Sigmoid colon (tissue), 6 donors: ENCODE measurements at regions not wholly inside any gene's neighbourhood (a gene's known extent, or its start where the extent isn't known, plus 50 kb on each side); places are given as distances from the start of the nearest gene placed in this dataset.

Experiments used
- DNase-seq: peaks from one replicate; pipeline ENCODE4 v3.0.0-alpha.2; 2019
- H3K27ac ChIP-seq, 4 donors: fragments of 200-600 bp; sonication (generic); one replicate each; pipeline ENCODE4 v1.5.1; 2016 to 2019; ENCODE audit warnings: mild to moderate bottlenecking in 1 of 4
- H3K27me3 ChIP-seq, 3 donors: fragments of 200-600 bp; sonication (generic); one replicate each; pipeline ENCODE4 v1.5.1; 2019; ENCODE audit warnings: mild to moderate bottlenecking in 1 of 3
- H3K36me3 ChIP-seq, 4 donors: fragments of 200-600 bp; sonication (generic); one replicate each; pipeline ENCODE4 v1.5.1; 2016 to 2019
- H3K4me1 ChIP-seq, 4 donors: fragments of 200-600 bp; sonication (generic); one replicate each; pipeline ENCODE4 v1.5.1; 2017 to 2019
- H3K4me3 ChIP-seq, 4 donors: fragments of 200-600 bp; sonication (generic); one replicate each; pipeline ENCODE4 v1.5.1; 2017 to 2019; ENCODE audit warnings: mild to moderate bottlenecking in 2 of 4, moderate library complexity in 1 of 4
- H3K9me3 ChIP-seq, 4 donors: fragments of 200-600 bp in 3 of 4; sonication (generic) in 3 of 4; one replicate each; pipeline versions ENCODE4 v1.5.1 to v1.6.1; 2013 to 2019
- EP300 ChIP-seq, 4 donors: sonication (generic); formaldehyde crosslinking; IDR thresholded peaks; one replicate each; pipeline ENCODE4 v1.6.1; 2017; ENCODE audit warnings: antibody characterized with exemption in 4 of 4
- POLR2A ChIP-seq, 2 donors: fragments of 450-650 bp; IDR thresholded peaks; one replicate each; pipeline ENCODE4 v1.6.1; 2016; ENCODE audit warnings: antibody characterized with exemption in 2 of 2, mild to moderate bottlenecking in 2 of 2, moderate library complexity in 2 of 2
- POLR2AphosphoS5 ChIP-seq, 4 donors: sonication (generic); formaldehyde crosslinking; IDR thresholded peaks; one replicate each; pipeline ENCODE4 v1.6.1; 2017; ENCODE audit warnings: antibody characterized with exemption in 4 of 4
- WGBS, 2 donors: extraction: QIAGEN DNeasy Blood & Tissue Kit; methylation state at CpG; one replicate each; pipeline ENCODE4 v1.1.7; 2013; 5-methylcytosine and 5-hydroxymethylcytosine counted together
- intact Hi-C: fragments of 100-400 bp; cut with DNase I; formaldehyde crosslinking; loops from one replicate; pipeline ENCODE4 v1.15.1; 2023
- TF ChIP-seq, protein P1 (sequence below), 4 experiments: fragments of 450-650 bp in 3 of 4; fragments of 200-600 bp in 1 of 4; IDR thresholded peaks; one replicate each; pipeline ENCODE4 v1.5.1; 2016 to 2019; ENCODE audit warnings: antibody characterized with exemption in 4 of 4, mild to moderate bottlenecking in 3 of 4, moderate library complexity in 2 of 4
- donor health status: healthy with polysubstance abuse.
- donor health status: healthy.

- intact Hi-C loops, result no loop called here
- 96 to 97% methylated on average over 7 of the region's 7 CpGs for WGBS, 2 donors
- no peak overlapping the region for H3K27ac ChIP-seq
- no peak for TF ChIP-seq POLR2AphosphoS5 (IDR thresholded peaks at IDR 0.05)
- TF ChIP-seq POLR2A (IDR thresholded peaks at IDR 0.05), result no peak
- TF ChIP-seq, protein P1, sequence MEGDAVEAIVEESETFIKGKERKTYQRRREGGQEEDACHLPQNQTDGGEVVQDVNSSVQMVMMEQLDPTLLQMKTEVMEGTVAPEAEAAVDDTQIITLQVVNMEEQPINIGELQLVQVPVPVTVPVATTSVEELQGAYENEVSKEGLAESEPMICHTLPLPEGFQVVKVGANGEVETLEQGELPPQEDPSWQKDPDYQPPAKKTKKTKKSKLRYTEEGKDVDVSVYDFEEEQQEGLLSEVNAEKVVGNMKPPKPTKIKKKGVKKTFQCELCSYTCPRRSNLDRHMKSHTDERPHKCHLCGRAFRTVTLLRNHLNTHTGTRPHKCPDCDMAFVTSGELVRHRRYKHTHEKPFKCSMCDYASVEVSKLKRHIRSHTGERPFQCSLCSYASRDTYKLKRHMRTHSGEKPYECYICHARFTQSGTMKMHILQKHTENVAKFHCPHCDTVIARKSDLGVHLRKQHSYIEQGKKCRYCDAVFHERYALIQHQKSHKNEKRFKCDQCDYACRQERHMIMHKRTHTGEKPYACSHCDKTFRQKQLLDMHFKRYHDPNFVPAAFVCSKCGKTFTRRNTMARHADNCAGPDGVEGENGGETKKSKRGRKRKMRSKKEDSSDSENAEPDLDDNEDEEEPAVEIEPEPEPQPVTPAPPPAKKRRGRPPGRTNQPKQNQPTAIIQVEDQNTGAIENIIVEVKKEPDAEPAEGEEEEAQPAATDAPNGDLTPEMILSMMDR (IDR thresholded peaks at IDR 0.05), result no peak
- TF ChIP-seq EP300 (IDR thresholded peaks at IDR 0.05), result no peak
- H3K4me1 ChIP-seq, result no peaks in the 10 kb centered on the region
- no peaks in the 10 kb centered on the region for H3K9me3 ChIP-seq
- DNase-seq, result no peak
- no peak overlapping the region for H3K4me3 ChIP-seq
- no peaks in the 10 kb centered on the region for H3K36me3 ChIP-seq
- H3K27me3 ChIP-seq, result no peaks in the 10 kb centered on the region
These were observed 90.6 kb downstream of the SLC25A47 start for GRCh38 chr14:100413699-100414098.

DNA sequence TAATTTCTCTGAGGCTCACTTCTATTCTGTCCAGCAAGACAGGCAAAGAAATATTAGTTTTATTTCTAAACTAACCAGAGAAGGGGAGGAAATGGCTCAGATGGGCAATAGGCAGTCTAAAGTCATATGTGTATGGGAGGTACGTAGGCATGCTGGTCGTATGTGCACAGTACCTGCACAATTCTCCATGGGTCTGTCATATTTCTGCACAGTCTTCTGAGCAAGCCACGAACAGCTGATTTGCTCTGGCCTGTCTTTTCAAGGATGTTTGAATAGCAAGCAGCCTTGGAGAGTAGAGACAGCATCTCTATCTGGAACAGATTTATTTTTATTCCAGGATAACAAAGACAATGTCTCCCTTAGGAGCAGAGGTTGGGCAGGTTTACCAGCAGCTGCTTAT, 92.1 kb downstream of the SLC25A47 start:
- Histone ChIP-seq H3K4me3 (no peak overlapping the region), H3K9me3 (no peaks in the 10 kb centered on the region), H3K27me3 (no peaks in the 10 kb centered on the region), H3K36me3 (no peaks in the 10 kb centered on the region), H3K4me1 (no peaks in the 10 kb centered on the region), H3K27ac (no peak overlapping the region)
- DNase-seq, result no peak
- intact Hi-C loops, result no loop called here
- WGBS, 2 donors, result 94 to 96% methylated on average over 3 of the region's 3 CpGs
- TF ChIP-seq POLR2AphosphoS5 (IDR thresholded peaks at IDR 0.05) (no peak), POLR2A (IDR thresholded peaks at IDR 0.05) (no peak), EP300 (IDR thresholded peaks at IDR 0.05) (no peak)
- TF ChIP-seq, protein P1 (IDR thresholded peaks at IDR 0.05), result no peak

DNA sequence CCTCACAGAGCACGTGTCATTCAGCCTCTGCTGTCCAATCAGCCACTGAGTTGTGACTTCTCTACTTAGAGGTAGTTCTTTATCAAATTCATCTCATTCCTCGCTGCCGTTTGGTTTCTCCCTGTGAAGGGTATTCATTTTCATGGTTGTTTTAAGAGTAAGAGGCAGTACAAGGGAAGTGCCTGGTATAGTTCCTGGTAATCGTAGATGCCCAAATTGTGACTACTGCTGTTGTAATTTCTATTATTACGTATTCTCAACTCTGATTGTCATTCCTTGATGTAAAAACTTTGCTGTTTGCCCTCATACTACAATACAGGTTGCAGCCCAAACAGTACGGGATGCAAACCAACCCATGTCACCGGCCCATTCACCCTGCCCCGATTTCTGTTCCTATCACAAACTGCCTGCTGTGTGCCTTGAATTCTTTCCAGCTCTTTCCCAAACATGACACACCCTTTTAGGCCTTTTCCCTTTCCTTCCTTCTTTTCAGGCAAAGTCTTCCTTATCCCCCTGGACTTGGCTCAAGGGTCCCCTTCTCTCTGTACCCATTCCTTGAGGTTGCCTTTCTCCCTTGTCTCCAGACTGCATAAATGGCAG, 93.0 kb downstream of the SLC25A47 start:
- intact Hi-C loops, result no loop called here
- Histone ChIP-seq H3K4me3 (no peak overlapping the region), H3K36me3 (no peaks in the 10 kb centered on the region), H3K27ac (no peak overlapping the region), H3K4me1 (no peaks in the 10 kb centered on the region), H3K27me3 (no peaks in the 10 kb centered on the region), H3K9me3 (no peaks in the 10 kb centered on the region)
- WGBS, 2 donors, result 50 to 80% methylated on average over 8 of the region's 8 CpGs
- no peak for TF ChIP-seq POLR2AphosphoS5 (IDR thresholded peaks at IDR 0.05)
- TF ChIP-seq, protein P1 (IDR thresholded peaks at IDR 0.05), result no peak
- no peak for TF ChIP-seq EP300 (IDR thresholded peaks at IDR 0.05)
- TF ChIP-seq POLR2A (IDR thresholded peaks at IDR 0.05), result no peak
- DNase-seq, result no peak

GRCh38 chr14:100416921-100417860, 94.1 kb downstream of the SLC25A47 start:
- H3K27me3 ChIP-seq, result no peaks in the 10 kb centered on the region
- intact Hi-C loops, result no loop called here
- no peaks in the 10 kb centered on the region for H3K9me3 ChIP-seq
- H3K27ac ChIP-seq, result no peak overlapping the region
- H3K4me1 ChIP-seq, result no peaks in the 10 kb centered on the region
- H3K36me3 ChIP-seq, result no peaks in the 10 kb centered on the region
- H3K4me3 ChIP-seq, result no peak overlapping the region
- 30 to 71% methylated on average over 13 of the region's 13 CpGs for WGBS, 2 donors
- TF ChIP-seq, protein P1 (IDR thresholded peaks at IDR 0.05), result peak in 1 of 4 experiments; percentile 53
- TF ChIP-seq POLR2AphosphoS5 (IDR thresholded peaks at IDR 0.05), result no peak
- DNase-seq, result peak; percentile 54
